ENCODE measurements at regions not wholly inside any gene's neighbourhood (a gene's known extent, or its start where the extent isn't known, plus 50 kb on each side); places are given as distances from the start of the nearest gene placed in this dataset.

GRCh38 chr1:4272568-4272967 is 372.5 kb upstream of the C1orf174 start:
- DNase-seq (ENCODE audit: low spot score), result no peak

GRCh38 chr1:4273243-4273642 is 373.2 kb upstream of the C1orf174 start:
- no peak for DNase-seq (ENCODE audit: low spot score)

- no peak for DNase-seq (ENCODE audit: low spot score)
Observed at GRCh38 chr1:4273747-4274146, 373.7 kb upstream of the C1orf174 start.

DNA sequence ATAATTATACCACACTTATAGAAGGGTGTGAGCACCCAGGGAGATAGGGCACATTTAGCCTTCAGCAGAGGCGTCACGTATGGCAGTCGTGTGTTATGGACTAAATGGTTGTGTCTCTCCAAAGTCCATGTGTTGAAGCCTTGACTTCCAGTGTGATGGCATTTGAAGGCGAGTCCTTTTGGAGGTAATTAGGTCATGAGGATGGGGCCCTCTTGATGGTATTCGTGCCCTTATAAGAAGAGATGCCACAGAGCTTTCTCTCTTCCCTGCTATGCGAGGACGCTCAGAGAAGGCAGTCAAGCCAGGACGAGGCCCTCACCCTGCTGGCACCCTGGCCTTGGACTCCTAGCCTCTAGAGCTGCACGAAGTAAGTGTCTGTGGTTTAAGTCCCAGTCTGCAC is 375.0 kb upstream of the C1orf174 start:
- no peak for DNase-seq (ENCODE audit: low spot score)

DNA sequence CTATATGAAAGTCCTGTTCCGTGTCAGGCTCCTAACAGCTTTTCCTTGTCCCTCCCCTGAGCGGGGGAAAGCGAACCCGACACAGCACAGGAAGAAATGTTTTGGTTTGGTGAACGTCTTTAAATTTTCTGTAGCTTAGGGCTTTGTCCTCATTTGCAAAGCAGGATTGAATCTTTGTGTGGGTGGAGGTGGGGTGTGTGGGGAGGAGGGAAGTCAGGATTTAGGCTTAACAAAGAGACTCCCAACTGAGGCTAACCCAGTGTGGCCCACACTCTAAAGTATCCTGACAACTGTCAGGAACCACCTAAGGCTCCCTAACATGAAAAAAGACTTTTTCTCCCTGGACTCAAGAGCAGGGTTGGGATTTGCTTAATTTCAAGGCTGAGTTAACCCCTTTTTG is 376.2 kb upstream of the C1orf174 start:
- no peak for DNase-seq (ENCODE audit: low spot score)

- no peak for DNase-seq (ENCODE audit: low spot score)
Observed at GRCh38 chr1:4277598-4277997, 376.8 kb upstream of the AJAP1 start.

GRCh38 chr1:4284976-4285375 is 369.4 kb upstream of the AJAP1 start:
- DNase-seq (ENCODE audit: low spot score), result no peak

DNA sequence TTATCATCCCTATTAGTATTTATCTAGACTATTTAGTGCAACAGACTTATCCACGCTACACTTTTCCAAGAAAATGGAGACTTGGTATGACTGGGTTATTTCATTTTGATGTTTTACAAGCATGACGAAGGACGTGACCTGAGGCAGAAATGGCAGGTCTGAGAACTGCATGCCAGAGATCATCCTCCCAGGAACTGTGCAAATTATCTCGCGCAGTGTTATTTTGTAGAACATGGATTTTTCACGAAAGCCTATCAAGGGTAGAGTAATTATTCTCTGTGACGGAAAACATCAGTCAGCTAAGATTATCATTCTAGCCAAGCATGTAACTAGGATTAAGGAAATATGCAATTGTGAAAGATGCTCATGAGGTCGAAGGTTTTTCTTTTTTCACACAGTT is 361.5 kb upstream of the AJAP1 start:
- DNase-seq (ENCODE audit: low spot score), result no peak

GRCh38 chr1:4298361-4299083 is 355.9 kb upstream of the AJAP1 start:
- no peak for DNase-seq (ENCODE audit: low spot score)

GRCh38 chr1:4301007-4301406 is 353.4 kb upstream of the AJAP1 start:
- no peak for DNase-seq (ENCODE audit: low spot score)

GRCh38 chr1:4303303-4303702 is 351.1 kb upstream of the AJAP1 start:
- no peak for DNase-seq (ENCODE audit: low spot score)

- DNase-seq (ENCODE audit: low spot score), result no peak
Observed at GRCh38 chr1:4305526-4306301, 348.7 kb upstream of the AJAP1 start.

DNA sequence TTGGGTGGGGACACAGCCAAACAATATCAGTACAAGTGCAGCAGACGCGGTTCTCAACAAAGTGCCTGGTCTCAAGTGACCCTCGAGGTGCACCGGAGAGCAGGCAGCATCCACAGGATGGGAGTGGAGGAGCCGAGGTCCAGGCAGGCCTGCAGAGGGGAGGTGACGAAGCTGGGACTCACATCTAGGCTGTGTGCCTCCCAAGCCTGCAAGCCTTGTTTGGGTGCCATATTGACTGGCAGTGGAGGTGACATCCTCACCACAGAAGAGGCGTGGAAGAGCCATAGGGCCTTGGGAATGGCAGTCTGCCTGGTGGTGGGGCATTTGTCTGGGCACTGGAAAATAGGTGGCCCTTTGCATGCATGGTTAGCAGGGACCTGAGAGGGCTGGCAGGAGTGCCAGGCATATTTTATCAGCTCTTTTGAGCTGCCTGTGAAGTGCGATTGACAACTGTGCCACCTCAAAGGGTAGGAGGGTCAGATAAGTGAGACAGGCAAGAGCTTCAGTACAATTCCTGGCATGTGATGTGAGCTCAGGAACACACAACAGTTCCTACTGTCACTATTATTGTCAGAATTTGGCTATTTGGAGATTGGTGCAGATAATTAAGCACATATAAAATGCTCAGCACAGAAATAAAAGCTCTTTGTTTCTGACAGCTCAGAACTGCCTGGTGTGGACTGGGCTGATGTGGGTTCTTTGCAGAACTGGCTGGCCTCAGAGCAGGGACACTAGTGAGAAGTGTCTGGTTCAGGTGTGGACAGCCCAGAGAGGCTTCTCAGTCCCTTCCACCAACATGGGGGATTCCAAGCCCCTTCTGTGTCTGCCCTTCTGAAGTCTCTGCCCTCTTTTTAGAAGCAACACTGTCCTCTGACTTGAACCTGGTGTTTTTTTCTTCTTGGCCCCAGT is 347.6 kb upstream of the AJAP1 start:
- no peak for DNase-seq (ENCODE audit: low spot score)

DNA sequence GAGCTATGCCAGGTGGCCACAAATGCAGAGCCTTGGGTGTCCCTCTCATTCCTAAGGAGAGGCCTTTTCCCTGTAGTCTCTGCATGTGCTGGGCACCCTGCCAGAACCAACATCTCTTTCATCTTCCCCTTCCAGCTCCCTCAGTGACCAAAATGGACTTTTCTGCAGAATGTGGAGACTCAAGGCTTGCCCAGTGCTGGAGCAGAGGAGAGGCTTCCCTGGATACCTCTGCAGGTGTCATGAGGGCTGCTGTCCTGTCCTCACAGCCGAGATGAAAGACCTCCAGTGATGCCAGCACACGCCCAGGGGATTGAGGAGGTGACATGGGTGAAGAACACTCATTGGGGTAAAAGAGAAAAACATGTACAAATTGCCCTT is 347.0 kb upstream of the AJAP1 start:
- DNase-seq (ENCODE audit: low spot score), result no peak

- DNase-seq (ENCODE audit: low spot score), result no peak
Observed at GRCh38 chr1:4307911-4308545, 346.4 kb upstream of the AJAP1 start.

GRCh38 chr1:4308806-4309205 is 345.6 kb upstream of the AJAP1 start:
- DNase-seq (ENCODE audit: low spot score), result no peak

DNA sequence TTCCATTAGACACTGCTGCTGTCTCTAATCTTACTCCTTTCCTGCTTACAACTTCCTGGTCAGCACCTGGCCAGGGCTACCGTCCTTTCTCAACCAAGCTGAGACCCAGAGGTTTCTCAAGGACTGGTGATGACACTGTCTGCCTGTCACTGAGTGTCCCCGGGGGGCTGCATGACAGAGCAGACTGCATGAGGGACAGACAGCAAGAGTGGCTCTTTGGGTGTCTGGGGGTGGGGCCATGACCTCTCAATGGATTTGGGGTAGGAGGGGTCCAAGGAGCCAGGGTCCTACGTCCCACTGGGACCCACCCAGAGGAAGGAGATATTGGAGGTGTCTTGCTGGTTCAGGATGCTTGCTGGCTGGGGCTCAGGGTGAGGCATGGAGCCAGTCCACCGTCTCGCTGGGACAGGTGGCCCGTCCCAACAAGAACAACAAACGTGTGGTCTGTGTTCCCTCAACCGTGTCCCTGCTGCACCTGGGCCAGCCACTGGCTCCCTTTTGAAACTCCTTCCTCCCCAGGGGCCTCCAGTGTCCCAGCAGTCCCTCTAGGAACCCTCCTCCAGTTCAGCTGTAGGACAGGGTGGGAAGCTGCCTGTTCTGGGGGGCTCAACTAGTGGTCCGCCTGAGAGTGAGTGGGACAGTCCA is 344.6 kb upstream of the AJAP1 start:
- no peak for DNase-seq (ENCODE audit: low spot score)

DNA sequence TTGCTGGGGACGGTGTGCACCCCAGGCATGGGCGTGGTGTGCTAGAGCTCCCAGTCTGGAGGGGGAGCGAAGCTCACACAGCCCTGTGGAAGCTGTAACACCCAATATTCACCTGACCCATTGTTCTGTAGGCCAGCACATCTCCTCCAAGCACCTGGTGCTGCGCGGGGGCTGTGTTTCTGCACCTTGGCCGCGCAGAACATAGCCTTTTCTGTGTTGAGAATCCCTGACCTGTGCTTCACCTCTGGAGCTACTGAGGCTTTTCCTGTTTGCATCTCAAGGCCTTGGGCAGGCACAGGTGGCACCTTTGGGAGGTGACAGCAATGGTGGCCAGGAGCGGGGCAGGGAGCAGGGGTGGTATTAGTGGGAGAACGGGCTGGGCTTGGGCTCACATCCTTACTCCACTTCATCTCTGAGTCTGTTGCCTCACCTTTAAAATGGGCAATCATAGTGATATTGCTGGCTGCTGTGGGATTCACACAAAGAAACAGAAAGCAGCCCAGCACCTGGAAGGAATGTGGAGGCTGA is 343.9 kb upstream of the AJAP1 start:
- no peak for DNase-seq (ENCODE audit: low spot score)

- DNase-seq (ENCODE audit: low spot score), result no peak
Observed at GRCh38 chr1:4312024-4312423, 342.4 kb upstream of the AJAP1 start.

DNA sequence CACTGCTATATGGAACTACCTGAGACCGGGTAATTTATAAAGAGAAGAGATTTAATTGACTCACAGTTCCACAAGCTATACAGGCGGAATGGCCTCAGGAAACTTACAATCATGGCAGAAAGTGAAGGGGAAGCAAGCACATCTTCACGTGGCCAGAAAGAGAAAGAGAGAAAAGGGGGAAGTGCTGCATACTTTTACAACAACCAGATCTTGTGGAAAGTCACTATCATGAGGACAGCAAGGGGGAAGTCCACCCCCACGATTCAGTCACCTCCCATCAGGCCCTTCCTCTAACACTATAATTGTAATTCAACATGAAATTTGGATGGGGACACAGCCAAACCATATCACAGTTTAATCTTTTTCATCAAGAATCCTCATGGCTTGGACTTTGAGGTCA is 339.2 kb upstream of the AJAP1 start:
- no peak for DNase-seq (ENCODE audit: low spot score)

GRCh38 chr1:4317207-4317606 is 337.2 kb upstream of the AJAP1 start:
- DNase-seq (ENCODE audit: low spot score), result no peak

GRCh38 chr1:4318720-4319119 is 335.7 kb upstream of the AJAP1 start:
- DNase-seq (ENCODE audit: low spot score), result no peak

All from HuH-7.5 (cell line).